ENCODE measurements at regions not wholly inside any gene's neighbourhood (a gene's known extent, or its start where the extent isn't known, plus 50 kb on each side); places are given as distances from the start of the nearest gene placed in this dataset.
A peak's percentile ranks its signal among the peaks of the same experiment; 100 is the strongest.
"Not testable (repeated sequence)": the region's sequence is repeated elsewhere in the genome, so short reads cannot be mapped to it uniquely, and the experiment has no call there.

DNA sequence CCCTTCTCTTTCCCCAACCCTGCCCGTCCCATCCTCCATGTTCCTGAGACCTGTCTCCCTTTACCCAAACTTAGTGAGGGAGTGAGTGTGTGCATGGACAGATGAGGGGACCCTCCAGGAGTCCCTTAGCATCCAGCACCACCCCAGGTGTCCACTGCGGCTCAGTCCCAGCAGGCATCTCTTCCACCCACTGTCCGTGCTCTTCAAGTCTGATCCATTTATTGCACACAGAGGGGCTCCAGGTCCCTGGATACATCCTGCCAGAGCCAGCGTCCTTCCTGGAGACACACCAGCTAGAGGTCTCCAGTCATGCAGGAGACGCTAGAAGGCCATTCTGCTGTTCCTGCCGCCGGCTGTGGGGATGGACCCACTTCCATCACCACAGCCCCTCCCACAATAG, 239.2 kb downstream of the ADGRD1 start:
- H3K36me3 ChIP-seq = no peaks in the 10 kb centered on the region
- no peaks in the 10 kb centered on the region for H3K9me3 ChIP-seq
- no peak overlapping the region for H3K4me3 ChIP-seq
- H3K27me3 ChIP-seq = peaks cover 2% of the 10 kb centered on the region; the same call in 1 of the 2 replicates
- no peak for DNase-seq

DNA sequence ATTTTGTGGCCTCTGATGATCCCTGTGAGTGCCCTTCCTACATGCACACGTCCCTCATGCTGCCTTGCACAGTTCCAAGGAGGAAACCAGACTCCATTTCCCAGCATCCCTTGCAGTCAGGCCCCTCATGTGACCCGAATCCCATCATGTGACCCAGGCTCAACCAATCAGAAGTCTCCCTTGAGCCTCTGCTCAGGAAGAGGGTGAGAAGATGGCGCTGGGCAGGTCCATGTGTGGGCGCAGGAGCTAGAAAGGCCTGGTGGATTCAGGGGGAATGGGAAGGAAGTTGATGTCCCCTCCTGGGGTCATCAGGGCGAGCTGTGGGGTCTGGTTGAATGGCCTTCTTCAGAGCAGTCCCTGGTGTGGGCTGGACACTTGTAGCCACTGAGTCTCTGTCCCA, 240.5 kb downstream of the ADGRD1 start:
- peak; percentile 15 for DNase-seq
- peaks cover 2% of the 10 kb centered on the region; the same call in 1 of the 2 replicates for H3K27me3 ChIP-seq
- H3K36me3 ChIP-seq = no peaks in the 10 kb centered on the region
- H3K4me3 ChIP-seq = no peak overlapping the region
- H3K9me3 ChIP-seq = no peaks in the 10 kb centered on the region

DNA sequence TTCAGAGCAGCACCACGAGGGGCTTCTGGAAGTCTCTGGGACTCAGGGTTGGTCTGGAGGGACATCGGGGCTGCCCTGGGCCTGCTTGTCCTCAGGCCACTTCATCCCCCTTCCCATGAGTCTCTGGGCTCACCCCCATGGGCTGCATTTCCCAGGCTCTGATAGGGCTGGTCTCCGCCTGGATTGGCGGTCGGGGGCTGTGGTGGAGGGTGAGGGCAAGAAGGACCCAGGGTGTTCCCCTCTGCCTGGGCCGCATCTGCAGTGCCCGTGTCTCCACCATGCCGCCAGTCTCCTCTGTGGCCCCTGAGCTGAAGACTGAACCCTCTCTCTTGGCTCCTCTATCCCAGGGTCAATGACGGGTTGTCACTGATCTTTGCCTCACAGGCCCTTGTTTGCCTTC, 242.1 kb downstream of the ADGRD1 start:
- Histone ChIP-seq H3K36me3 (no peaks in the 10 kb centered on the region), H3K9me3 (no peaks in the 10 kb centered on the region), H3K27me3 (peaks cover 2% of the 10 kb centered on the region; the same call in 1 of the 2 replicates), H3K4me3 (no peak overlapping the region)
- no peak for DNase-seq

DNA sequence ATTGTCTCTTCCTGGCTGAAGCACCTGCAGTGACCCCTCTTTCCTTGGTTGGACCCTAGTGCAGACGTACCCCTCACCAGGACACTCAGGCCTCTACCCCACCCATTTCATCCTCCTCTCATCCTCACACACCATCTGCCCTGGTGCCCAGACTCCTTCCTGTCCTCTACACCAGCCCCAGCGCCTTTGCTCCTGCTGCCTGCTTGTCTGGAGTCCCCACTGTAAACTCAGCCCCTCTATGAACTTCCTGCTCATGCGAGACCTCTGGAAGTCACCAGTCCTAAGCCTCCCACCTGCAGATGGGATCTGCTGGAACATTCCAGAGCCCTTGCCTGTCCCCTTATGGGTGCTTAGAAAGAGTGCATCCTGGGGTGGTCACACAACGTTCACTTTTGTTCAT, 242.5 kb downstream of the ADGRD1 start:
- Histone ChIP-seq H3K27me3 (peaks cover 2% of the 10 kb centered on the region; the same call in 1 of the 2 replicates), H3K36me3 (no peaks in the 10 kb centered on the region), H3K4me3 (no peak overlapping the region), H3K9me3 (no peaks in the 10 kb centered on the region)
- no peak for DNase-seq

DNA sequence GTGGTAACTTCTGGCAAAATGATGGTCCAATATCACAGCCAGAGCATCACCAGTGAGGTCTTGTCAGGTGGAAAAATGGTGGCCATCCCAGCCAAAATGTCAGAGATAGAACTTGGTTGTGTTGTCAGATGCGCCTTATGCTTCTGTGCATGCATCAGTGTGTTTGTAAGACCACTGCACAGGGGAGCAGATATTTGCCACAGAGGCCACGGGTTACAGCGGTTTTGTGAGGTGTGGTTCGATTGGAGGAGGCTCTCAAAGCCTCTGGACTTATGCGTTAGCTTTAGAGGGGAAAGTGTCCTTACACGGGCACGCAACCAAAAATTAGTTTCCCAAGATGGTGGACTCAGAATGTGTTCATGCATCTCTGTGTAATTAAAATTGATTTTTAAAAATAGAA, 243.8 kb downstream of the ADGRD1 start:
- DNase-seq = no peak
- no peaks in the 10 kb centered on the region; the same call in 1 of the 2 replicates for H3K27me3 ChIP-seq
- H3K36me3 ChIP-seq = no peaks in the 10 kb centered on the region
- H3K9me3 ChIP-seq = no peaks in the 10 kb centered on the region
- no peak overlapping the region for H3K4me3 ChIP-seq

DNA sequence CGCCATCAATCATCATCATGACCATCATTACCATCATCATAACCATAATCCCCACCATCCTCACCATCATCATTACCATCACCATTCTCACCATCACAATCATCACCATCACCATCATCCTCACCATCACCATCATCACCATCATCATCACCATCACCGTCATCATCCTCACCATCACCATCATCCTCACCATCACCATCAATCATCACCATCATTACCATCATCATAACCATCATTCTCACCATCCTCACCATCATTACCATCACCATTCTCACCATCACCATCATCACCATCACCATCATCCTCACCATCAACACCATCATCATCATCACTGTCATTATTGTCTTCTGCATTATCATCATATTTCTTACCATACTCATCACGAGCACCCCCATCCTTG, 245.5 kb downstream of the ADGRD1 start:
- DNase-seq = no peak
- H3K36me3 ChIP-seq = no peaks in the 10 kb centered on the region

DNA sequence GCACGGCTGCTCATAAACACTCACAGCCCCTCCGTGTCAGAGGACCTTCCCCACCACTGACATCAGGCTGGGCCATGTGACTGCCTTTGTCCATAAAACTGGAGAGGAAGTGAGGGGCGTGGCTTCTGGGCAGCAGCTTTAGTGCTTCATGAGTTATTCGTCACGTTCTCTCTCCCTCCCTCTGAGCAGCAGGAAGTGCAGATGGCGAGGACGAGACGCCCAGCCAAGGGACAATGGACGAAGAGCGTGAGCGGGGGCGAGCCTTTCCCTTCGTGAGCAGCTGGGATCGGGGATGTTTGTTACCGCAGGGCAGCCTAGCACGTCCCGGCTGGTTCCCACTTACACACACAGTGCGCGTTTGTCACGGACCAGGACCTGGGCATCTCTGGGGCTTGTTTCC, 248.2 kb downstream of the ADGRD1 start:
- DNase-seq, H3K9me3 ChIP-seq, H3K27me3 ChIP-seq, H3K4me3 ChIP-seq, H3K36me3 ChIP-seq: not testable (repeated sequence)

More for the DNA sequence above, 245.5 kb downstream of the ADGRD1 start:
- no peak overlapping the region for H3K4me3 ChIP-seq
- H3K27me3 ChIP-seq = no peaks in the 10 kb centered on the region; the same call in 1 of the 2 replicates
- H3K9me3 ChIP-seq = no peaks in the 10 kb centered on the region

DNA sequence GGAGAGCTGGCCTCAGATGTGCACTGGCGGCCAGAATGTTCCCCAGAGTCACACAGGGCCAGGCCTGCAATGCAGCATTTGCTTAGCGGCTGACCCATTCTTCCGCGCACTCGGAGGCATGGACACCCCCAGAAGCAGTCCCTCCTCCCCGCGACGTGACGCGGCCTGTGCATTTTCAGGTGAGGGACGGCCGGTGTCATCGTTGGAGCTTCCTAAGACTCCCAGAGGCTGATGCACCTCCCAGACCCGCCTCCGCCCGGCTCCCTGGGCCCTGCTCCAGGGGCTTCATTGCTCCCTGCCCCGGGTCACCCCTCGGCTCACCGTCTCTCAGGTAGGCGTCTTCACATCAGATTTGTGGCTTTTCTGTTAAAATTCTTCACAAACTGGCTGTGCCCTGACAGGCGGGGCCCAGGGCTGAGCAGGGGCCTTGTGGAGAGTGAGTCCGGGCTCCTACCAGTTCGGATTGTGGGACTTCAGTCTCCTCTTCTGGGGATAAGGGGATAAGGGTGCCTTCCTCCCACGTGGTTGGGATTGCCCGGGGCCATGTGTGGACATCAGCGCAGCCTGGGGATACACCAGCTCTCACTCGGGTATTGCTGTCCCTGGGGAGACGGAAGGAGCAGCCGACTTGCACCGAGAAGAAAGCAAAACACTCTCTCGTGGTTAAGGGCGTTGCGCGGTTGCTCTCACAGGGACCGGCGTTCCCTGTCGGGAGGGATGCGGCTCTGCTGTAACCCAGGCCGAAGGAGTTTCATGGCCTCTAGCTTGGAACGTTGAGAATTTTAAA, 249.1 kb downstream of the ADGRD1 start:
- no peaks in the 10 kb centered on the region for H3K9me3 ChIP-seq
- DNase-seq = no peak
- H3K36me3 ChIP-seq = no peaks in the 10 kb centered on the region
- H3K27me3 ChIP-seq = no peaks in the 10 kb centered on the region; the same call in none of the 2 replicates
- no peak overlapping the region for H3K4me3 ChIP-seq

DNA sequence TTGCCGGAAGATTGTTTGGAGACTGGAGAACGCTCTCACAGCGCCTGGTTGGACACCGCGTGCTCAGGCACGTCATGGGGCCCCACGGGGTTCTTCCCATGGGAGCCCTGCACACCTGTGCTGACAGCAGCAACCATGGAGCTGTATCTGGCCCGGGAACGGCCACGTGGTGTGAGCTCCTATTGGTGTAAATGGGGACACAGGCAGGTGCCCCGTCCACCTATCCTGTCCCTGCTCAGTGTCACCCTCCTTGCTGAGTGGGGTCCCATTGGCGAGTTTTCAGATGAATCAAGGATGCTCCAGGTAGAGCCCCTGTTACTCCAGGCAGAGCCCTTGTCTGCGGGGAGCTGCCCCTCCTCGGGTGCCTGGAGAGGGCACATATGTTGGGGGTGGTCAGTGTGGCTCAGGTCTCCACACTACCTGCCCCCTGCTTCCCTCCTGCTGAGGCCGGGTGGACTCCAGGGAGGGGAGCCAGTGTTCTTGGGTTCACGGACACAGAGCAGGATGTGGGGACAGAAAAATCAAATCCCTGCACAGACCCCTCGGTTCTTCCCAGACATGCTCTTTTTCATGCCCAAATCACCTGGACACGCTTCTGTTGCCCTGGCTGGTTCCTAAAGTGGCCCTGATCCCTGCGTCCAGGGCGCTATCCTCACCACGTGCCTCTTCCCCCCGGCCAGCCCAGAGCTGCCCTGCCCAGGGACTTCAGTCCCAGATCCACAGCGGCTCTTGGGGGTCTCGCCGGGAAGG, 250.1 kb downstream of the ADGRD1 start:
- no peak for DNase-seq
- H3K36me3 ChIP-seq = no peaks in the 10 kb centered on the region

DNA sequence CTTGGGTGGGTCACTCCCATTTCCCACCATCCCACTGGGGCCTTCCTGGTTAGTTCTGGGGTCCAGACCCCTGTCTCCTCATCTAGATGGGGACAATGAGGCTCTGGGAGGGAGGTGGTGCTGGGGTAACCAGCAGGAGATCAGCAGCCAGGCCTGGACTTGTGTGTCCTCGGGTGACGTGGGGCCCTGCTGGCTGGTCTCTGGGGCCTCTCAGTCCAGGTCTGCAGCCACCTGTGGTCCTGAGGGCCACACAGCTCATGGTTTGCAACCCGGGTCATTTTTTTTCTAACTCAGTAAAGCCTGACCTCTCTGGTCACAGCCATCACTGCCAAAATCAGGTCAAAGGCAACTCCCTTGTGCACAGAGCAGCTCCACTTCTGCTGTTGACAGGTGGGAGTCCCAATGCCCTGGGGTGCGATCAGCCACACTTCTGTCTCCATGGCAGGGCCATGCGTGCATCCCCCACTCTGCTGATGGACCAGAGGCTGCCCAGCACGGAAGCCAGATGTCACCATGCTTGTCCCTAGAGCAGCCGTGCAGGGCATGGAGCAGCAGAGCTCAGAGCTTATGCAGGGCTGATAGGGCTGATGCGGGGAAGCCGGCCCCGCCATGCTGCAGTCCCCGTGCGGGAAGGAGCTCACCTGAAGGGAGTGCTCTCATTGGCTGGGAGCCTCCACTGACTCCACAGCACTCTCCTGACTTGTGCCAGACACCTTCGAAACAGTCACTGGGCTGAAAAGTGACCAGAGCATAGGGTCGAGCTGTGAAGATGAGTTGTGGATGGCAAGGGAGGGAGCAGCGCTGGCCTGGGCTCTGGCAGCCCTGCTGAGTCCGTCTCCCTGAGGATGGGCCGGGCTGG, 250.9 kb downstream of the ADGRD1 start:
- Histone ChIP-seq H3K27me3 (no peaks in the 10 kb centered on the region; the same call in 1 of the 2 replicates), H3K4me3 (no peak overlapping the region), H3K9me3 (no peaks in the 10 kb centered on the region), H3K36me3 (no peaks in the 10 kb centered on the region)
- no peak for DNase-seq

More for the DNA sequence above, 250.1 kb downstream of the ADGRD1 start:
- Histone ChIP-seq H3K27me3 (no peaks in the 10 kb centered on the region; the same call in 1 of the 2 replicates), H3K4me3 (no peak overlapping the region), H3K9me3 (no peaks in the 10 kb centered on the region)

DNA sequence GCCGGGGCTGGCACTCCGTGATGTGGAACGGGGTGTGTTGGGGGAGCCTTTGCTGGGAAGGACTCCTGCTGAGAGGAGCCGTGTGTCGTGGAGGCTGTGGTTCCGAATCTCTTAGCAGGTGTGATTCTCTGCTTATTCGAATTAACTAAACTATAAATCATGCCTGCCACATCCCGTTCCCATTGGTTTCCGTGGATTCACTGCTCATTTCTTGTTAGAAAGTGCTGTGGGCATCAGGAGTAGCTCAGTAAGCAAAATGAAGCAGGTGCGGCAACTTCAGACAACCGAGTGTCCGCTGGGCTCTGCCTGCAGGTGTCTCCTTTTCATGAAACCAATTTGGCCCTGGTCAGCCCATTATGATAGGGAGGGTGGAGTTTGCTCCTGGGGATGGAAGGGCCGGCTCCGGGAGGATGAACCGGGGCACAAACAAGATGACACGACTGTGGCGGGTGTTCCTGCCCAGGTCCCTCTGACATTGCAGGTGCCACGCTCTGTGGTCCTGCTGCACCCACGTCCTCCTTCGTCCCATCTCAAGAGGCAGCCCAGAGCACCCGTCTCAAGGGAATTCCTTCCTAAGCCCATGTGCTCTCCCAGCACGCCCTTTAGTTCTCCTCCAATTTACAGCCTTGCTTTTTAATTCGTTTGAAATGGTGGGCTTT, 251.7 kb downstream of the ADGRD1 start:
- H3K36me3 ChIP-seq, H3K9me3 ChIP-seq, H3K27me3 ChIP-seq, H3K4me3 ChIP-seq, DNase-seq: not testable (repeated sequence)

DNA sequence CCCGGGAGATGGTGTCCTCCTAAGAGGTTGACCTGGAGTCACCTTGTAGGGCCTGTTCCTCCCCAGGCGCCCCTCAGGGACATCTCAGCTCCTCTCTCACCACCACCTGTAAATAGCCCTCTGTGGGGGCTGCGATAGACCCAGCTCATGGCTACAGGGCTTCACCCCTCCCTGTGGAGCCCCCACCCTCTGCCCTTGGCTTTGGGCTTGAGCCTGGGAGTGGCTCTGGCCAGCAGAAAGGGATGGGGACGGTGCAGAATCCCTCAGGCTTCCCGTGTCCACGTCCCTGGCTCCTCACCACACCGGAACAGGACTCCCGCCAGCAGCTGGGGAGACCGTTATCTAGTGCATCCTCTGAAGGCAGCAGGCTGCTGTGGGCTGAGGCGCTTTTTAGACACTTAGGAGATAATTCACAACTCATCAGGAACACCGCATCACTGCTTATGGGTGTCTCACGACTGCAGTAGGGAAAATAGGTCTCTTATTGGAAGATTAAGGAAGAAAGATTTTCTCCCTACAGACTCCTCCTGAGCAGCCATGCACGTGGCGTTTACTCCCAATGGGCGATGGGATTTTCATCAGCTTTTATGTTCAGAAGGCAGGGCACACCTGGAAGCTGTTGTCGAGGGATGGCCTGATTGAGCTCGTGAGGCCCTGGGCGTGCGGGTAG, 253.1 kb downstream of the ADGRD1 start:
- DNase-seq, H3K4me3 ChIP-seq, H3K27me3 ChIP-seq, H3K9me3 ChIP-seq, H3K36me3 ChIP-seq: not testable (repeated sequence)

DNA sequence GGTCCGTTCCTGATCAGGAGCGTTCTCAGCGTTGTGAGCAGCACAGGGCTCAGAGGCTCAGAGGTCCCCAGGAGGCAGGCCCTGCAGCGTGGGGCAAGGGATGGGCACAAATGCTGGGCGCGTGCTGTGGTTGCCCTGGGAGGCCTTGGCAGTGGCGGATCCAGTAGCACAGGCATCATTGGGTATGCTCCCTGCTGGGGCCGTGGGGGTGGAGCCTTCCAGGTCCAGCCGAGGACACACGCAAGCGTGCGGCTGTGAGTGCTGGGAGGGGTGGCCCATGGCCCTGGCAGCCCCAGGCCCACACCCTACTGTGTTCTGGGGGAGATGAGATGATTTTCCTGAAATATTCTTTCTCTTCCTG, 253.6 kb downstream of the ADGRD1 start:
- not testable (repeated sequence) for DNase-seq

DNA sequence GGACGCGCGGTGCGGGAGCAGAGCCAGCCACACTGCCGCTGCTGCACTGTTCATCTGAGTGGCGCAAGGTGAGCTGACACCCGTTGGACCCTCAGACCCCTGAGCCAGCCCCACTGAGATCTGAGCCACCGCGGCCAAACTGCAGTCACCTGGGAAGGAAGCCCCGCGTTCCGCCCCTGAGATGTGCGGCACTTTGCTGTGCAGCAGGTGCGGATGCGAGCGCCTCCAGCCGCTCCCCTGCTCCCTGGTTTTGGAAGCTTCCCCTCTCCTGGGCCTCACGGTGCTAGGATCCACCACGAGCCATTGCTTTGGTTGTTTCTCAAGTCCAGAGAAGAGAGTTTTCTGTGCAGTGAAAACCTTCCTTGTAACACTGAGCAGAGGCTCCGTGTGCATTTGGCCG, 254.1 kb downstream of the ADGRD1 start:
- not testable (repeated sequence) for DNase-seq

More for the DNA sequence above, 253.6 kb downstream of the ADGRD1 start:
- H3K36me3 ChIP-seq, H3K4me3 ChIP-seq, H3K27me3 ChIP-seq, H3K9me3 ChIP-seq: not testable (repeated sequence)

DNA sequence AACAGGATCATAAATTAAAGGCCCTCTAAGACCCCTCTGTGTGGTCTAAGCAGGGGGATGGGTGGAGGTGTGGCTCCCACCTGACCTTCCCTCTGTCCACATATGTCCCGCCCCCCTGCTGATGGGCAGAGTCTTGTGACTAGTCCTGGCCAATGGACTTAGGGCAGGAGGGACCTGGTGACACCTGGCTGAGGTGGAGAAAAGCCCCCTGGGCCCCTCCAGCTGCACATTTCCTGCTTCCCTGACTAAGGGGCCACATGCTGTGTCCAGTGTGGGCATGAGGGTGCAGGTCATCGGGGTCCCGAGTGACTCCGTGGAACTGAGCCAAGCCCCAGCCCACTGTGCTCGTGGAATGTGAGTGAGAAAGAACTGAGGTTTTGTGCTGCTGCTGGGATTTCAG, 254.7 kb downstream of the ADGRD1 start:
- DNase-seq = no peak
- H3K27me3 ChIP-seq = no peaks in the 10 kb centered on the region; the same call in 1 of the 2 replicates
- no peaks in the 10 kb centered on the region for H3K9me3 ChIP-seq

More for the DNA sequence above, 254.1 kb downstream of the ADGRD1 start:
- H3K27me3 ChIP-seq, H3K36me3 ChIP-seq, H3K9me3 ChIP-seq, H3K4me3 ChIP-seq: not testable (repeated sequence)

More for the DNA sequence above, 254.7 kb downstream of the ADGRD1 start:
- H3K4me3 ChIP-seq = no peak overlapping the region
- no peaks in the 10 kb centered on the region for H3K36me3 ChIP-seq
